ENCODE measurements at regions not wholly inside any gene's neighbourhood (a gene's known extent, or its start where the extent isn't known, plus 50 kb on each side); places are given as distances from the start of the nearest gene placed in this dataset.
"Not testable (repeated sequence)": the region's sequence is repeated elsewhere in the genome, so short reads cannot be mapped to it uniquely, and the experiment has no call there.

GRCh38 chr3:150150633-150151032 lies 179.9 kb upstream of the PFN2 start:
- FAIRE-seq: no peak

- FAIRE-seq: no peak
These were observed 179.0 kb upstream of the PFN2 start for GRCh38 chr3:150149651-150150051.

- FAIRE-seq: no peak
These were observed 177.5 kb upstream of the PFN2 start for GRCh38 chr3:150148227-150148626.

GRCh38 chr3:150147776-150148175 lies 177.1 kb upstream of the PFN2 start:
- FAIRE-seq: no peak

- no peak for FAIRE-seq
These were observed 176.5 kb upstream of the PFN2 start for GRCh38 chr3:150146991-150147761.

GRCh38 chr3:150145659-150146058 lies 175.0 kb upstream of the PFN2 start:
- no peak for FAIRE-seq

- FAIRE-seq: no peak
These were observed 173.6 kb upstream of the PFN2 start for GRCh38 chr3:150144191-150144708.

GRCh38 chr3:150142936-150143335 lies 172.2 kb upstream of the PFN2 start:
- FAIRE-seq: no peak

- no peak for FAIRE-seq
These were observed 171.2 kb upstream of the PFN2 start for GRCh38 chr3:150141790-150142326.

GRCh38 chr3:150140614-150141321 lies 170.1 kb upstream of the PFN2 start:
- FAIRE-seq: no peak

GRCh38 chr3:150138824-150139223 lies 168.1 kb upstream of the PFN2 start:
- FAIRE-seq: no peak

- FAIRE-seq: no peak
These were observed 165.5 kb upstream of the PFN2 start for GRCh38 chr3:150136242-150136641.

- no peak for FAIRE-seq
These were observed 164.6 kb upstream of the PFN2 start for GRCh38 chr3:150135287-150135721.

- FAIRE-seq: no peak
These were observed 162.6 kb upstream of the PFN2 start for GRCh38 chr3:150133293-150133692.

- no peak for FAIRE-seq
These were observed 161.5 kb upstream of the PFN2 start for GRCh38 chr3:150132101-150132749.

GRCh38 chr3:150131663-150132062 lies 161.0 kb upstream of the PFN2 start:
- FAIRE-seq: no peak

- no peak for FAIRE-seq
These were observed 159.9 kb upstream of the PFN2 start for GRCh38 chr3:150130404-150131100.

GRCh38 chr3:150129166-150129565 lies 158.5 kb upstream of the PFN2 start:
- no peak for FAIRE-seq

GRCh38 chr3:150128126-150128525 lies 157.4 kb upstream of the PFN2 start:
- no peak for FAIRE-seq

- FAIRE-seq: no peak
These were observed 156.4 kb upstream of the PFN2 start for GRCh38 chr3:150127011-150127490.

GRCh38 chr3:150124142-150124541 lies 153.4 kb upstream of the PFN2 start:
- no peak for FAIRE-seq

- FAIRE-seq: not testable (repeated sequence)
These were observed 152.6 kb upstream of the PFN2 start for GRCh38 chr3:150123249-150123648.

GRCh38 chr3:150118219-150118618 lies 147.5 kb upstream of the PFN2 start:
- no peak for FAIRE-seq

Measured in G401.6 (cell line).